Lung microvascular endothelial cell (primary cell): ENCODE measurements at regions not wholly inside any gene's neighbourhood (a gene's known extent, or its start where the extent isn't known, plus 50 kb on each side); places are given as distances from the start of the nearest gene placed in this dataset.
"Not testable (repeated sequence)": the region's sequence is repeated elsewhere in the genome, so short reads cannot be mapped to it uniquely, and the experiment has no call there.

ENCODE experiments used
- DNase-seq, 2 donors: peaks; one replicate each; pipeline versions ENCODE4 v3.0.0 to v3.0.0-alpha.2; 2010; ENCODE audit warnings: low read depth in 2 of 2

DNA sequence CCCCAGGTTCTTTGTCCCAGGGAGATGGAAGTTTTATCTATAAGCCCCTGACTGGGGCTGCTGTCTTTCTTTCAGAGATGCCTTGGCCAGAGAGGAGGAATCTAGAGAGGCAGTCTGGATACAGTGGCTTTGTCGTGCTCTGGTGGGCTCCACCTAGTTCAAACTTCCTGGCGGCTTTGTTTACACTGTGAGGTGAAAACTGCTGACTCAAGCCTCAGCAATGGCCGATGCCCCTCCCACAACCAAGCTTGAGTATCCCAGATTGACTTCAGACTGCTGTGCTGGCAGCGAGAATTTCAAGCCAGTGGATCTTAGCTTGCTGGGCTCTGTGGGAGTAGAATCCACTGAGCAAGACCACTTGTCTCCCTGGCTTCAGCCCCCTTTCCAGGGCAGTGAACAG is 1288.8 kb downstream of the REEP3 start:
- DNase-seq, result not testable (repeated sequence)

DNA sequence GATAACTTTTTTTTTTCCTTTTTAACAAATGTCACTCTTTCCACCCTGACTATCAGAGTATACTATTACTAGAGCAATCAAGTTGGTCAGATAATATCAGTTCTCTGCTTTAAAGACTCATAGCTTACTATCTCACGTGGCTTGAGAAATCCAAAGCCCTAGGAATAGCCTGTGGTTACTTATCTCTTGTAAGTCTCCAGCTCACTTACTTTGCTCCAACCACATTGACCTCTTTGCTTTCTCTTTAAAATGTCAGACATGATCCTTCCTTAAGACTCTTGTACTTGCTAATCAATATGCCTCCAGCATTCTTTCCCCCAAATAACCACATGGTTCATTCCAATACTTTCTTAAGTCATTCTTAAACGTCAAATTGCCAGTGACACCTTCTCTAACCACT is 1292.2 kb downstream of the REEP3 start:
- DNase-seq, result no peak

DNA sequence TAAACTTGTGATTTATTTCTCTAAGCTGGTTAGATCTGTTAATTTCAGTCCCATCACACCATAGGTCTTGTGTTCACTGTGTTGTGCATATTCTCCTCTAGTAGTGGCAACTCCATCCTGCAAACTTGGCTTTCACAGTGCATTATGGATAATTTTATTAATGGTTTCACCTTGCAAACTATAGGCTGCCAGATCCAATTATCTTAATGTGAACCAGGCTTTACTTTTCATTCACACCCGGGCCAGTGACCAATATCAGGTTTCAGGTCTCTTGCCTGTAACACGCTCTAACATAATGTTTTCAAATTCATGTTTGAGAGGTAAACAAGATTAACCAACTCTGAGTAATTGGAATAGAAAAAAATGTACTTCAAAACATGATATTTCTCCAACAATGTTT is 1293.0 kb downstream of the REEP3 start:
- no peak for DNase-seq

DNA sequence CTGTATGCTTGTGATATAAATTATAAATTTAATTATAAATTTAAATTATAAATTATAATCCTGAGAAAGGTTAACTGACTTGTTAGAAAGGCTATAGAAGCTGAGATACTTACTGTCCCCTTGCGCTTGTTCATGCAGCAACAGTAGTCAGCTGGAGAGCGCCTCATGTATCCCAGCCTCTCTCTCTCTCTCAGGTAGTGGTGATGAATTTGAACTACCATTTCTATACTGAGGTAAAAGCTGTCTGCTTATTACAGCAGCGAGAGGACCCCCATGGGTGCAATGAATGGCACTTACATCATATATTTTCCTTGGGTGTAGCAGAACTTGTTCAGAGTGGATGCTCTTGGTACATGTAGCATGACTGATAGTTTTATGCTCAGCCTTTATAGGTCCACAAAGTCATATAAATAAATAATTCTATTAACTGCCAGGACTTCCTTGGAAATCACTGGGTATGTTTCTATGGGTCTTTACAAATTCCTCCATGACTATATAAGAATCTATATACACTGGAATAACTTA is 1308.7 kb downstream of the REEP3 start:
- no peak for DNase-seq

DNA sequence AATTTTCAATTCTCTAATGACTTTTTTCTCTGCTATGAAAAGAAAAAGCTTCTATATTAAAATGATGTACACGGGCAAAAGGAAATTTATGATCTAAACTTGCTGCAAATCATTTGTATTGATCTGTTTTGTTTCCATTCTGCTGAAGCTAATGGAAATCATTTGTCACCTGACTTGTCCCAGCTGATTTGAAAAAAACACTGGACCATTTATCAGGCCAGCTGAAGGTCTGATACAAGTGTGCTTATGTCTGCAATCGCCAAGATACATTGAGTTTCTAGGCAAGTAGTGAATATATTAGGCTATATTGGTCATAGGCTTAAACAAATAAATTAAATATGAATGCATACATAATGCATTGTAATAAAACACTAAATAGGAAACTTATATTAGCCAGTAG is 1309.7 kb downstream of the REEP3 start:
- no peak for DNase-seq

DNA sequence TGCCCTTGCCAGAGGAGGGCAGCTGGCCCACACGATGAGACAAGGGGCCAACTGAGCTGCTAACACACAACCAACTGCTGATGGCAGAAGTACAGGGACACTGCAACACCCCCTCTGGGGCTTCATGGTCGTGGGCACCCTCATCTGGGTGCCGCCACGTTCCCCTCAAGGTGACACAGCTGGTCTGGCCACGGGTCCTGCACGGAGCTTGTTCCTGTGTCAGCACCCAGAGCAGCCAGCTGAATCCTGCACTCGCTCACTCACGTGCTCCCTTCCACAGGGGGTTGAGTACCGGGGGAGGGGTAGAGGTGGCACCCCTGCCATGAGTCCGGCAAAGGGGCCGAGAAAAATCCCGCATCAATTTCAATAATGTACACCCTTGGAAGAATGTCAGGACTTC is 1319.1 kb downstream of the REEP3 start:
- DNase-seq, result no peak

DNA sequence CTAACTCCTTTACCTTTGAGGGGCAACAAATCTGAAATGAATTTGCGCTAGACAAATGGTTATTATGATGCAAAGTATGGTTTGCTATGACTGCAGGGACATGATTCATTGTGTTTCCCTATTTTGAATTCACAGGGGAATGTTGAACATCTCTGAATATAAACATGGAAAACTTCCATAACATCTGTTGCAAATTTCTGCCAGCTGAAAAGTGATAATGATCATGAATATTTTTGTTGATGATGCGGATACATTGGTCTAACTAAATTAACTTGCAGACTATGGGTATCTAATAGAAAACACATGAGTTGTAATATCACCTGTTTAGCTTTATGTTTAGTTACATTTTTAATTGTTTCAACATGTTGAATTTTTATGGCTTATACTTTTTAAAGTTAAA is 1325.5 kb downstream of the REEP3 start:
- no peak for DNase-seq

DNA sequence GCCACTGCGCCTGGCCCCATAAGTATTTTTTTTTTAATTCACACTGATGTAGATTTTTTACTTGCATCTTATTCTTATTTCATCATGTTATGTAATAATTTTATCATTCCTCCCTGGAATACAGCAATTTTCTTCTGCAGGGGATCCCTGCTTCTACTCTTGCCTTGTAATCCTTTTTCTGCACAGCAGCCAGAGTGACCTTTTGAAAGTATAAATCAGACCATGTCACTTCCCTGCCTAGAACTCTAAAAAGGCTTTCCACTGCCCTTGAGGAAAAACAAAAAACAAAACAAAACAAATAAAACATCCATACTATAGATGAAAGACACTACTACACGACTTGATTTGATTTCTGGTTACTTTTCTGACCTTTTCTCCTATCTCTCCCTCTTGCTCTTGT is 1334.7 kb downstream of the REEP3 start:
- DNase-seq, result no peak

DNA sequence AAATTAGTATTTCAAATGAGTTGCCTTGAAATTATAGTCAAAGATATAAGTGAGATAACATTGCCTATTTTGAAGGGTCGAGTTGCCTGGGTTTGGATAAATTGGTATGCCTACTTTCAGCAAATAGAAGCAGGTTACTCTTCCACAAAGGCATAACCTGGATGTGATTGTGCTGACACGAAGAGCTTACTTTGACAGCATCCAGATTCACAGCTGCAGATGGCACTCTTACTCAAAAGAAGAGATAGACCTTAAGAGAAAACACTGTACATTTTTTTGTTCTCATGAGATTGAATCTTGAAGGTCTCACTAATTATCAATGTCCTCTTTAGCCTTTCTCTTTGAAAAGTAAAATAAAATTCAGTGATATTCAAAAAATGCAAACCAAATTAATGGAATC is 1338.7 kb downstream of the REEP3 start:
- DNase-seq, result no peak

DNA sequence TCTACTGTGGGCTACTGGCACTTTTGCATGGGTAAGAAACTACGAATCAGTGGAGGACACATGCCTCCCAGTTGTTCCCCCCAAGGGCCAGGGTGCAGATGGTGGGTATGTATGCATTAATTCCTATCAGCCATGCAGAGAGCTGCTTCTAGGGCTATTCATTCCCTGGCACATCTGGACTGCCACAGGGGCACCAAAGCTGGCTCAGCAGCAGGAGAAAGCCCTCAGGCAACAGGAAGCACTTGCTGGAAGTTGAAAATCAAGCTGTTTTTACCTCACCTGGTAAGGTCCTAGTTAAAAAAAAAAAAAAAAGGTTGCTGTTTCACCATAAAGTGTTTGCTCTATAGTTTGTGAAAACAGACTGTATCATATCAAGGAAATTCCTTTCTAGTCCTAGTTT is 1342.6 kb downstream of the REEP3 start:
- no peak for DNase-seq

DNA sequence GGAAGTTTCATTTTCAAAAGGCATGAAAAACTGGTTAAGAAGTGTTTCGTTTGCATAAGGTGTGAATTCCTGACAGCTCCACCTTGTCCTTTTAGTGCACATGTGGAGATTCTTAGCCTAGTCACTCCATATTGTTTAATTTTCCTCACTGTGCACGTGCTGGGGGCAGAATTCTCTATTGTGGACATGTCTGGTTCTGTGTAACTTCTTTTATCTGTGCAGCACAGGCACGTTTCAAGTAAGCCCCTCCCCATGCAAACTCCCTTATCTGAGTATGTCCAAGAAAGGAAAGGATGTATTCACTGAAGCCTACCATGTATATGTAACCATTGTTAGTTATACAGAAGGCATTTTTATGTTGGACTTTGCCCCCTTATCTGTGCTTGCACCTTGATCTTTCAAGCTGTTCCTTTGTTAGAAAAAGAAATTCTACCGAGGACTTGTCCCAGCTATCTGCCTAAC is 1346.3 kb downstream of the REEP3 start:
- DNase-seq, result no peak

DNA sequence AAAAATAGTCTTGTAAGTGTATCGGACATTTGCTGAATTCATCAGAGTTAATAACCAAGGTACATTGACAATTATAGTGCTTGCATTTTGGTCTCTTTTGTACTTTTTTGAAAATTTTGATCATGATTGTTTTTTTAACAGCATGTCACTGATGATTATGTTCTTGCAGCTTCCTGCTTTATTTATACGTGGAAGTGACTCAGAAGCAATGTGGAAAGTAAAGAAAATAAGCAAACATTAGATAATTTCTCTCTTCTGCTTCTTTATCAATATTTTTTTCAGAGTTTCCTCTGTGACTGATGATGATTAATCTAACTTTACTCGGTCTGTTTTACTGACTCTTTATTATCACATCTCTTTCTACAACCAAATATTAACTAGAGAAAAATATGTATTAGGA is 1351.9 kb downstream of the REEP3 start:
- no peak for DNase-seq

DNA sequence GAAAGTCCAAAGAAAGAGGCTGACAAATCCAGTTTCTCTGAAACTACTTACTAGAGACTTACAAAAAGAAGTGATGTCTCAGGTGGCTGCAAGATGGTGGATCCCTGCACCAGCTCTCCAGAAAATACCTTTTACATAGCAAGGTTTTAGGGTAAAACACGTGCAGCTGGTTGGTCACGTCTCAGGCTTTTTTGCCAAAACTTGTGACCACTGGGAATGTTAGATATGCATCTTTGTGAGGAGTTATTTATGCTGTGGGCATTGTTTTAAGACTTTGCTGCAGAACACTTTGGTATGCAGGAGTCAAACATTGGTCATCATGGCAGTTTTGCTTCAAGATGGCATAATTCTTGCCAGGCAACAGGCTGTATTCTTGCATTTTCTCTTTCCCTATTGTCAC is 1352.8 kb downstream of the REEP3 start:
- DNase-seq, result no peak

DNA sequence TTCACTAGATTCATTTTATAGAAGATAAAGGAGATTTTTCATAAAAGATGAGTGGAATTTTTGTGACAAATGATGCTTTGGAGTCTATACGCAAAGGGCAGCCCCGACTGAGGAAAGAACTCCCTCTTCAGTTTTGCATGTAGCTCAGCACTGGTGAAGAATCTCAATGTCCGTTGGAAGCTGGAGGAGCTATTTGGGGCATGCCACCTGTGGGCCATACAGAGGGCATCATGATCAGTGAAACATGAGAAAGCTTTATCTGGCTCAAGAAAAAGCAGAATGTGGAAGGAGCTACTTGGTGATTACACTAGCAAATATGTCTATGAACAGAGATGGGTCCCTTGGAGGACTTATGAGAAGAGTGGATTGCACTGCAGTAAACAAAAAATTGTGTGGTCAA is 1359.3 kb downstream of the REEP3 start:
- DNase-seq, result no peak

DNA sequence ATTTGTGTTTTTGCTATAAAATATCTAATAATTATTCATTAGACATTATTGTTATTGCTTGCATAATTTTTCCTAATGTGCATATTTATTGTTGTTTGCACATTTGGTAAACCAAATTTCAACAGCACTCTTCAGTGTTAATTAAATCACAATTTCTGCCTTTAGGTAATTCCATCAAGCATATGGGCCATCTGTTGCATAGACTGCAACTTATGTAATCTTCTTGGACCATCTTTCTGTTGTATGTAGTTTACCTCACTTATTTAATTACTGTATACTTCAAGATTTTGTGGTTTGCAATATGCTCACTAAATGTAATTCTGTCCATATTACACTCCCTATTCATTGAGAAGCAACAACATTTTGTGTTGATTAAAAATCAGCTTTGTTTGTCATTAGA is 1360.1 kb downstream of the REEP3 start:
- DNase-seq, result no peak

DNA sequence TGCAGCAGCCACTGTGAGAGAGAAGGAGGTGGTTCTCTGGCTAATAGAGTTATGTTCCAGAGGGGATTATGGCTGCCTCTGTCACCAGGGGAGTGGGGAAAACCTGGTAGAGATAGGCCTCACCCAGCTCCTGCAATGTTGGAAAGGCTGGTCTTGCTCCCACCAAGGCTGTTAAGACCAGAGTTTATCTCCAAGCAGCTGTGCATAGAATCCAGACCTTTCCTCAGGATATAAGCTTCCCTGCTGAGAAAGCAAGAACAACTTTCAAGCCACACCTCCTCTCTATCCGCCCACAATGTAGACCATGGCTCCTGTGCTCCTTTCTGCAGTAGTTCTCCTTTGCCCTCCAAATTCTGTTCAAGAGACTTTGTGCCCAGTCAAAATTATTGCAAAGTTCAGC is 1375.4 kb downstream of the REEP3 start:
- no peak for DNase-seq

DNA sequence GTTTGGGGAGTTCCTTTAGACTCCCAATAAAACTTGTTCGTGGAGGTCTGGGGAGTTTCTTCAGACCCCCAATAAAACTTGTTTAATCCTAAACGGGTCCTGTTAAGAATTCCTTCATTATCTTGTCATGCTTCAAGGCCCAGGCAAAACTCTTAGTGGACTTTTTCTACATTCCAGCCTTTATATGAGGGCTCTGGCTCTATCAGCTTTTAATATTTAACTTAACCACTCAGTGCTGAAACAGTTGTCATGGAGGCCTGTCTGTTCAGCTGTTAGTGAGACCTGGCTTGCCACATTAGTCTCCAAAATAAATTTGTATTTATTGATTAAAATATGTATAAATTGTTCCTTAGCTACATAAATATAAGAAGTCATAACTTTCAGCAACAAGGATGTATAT is 1385.1 kb downstream of the REEP3 start:
- not testable (repeated sequence) for DNase-seq

DNA sequence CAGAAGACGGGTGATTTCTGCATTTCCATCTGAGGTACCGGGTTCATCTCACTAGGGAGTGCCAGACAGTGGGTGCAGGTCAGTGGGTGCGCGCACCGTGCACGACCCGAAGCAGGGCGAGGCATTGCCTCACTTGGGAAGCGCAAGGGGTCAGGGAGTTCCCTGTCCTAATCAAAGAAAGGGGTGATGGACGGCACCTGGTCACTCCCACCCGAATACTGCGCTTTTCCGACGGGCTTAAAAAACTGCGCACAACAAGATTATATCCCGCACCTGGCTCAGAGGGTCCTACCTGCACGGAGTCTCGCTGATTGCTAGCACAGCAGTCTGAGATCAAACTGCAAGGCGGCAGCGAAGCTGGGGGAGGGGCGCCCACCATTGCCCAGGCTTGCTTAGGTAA is 1403.1 kb downstream of the REEP3 start:
- not testable (repeated sequence) for DNase-seq

DNA sequence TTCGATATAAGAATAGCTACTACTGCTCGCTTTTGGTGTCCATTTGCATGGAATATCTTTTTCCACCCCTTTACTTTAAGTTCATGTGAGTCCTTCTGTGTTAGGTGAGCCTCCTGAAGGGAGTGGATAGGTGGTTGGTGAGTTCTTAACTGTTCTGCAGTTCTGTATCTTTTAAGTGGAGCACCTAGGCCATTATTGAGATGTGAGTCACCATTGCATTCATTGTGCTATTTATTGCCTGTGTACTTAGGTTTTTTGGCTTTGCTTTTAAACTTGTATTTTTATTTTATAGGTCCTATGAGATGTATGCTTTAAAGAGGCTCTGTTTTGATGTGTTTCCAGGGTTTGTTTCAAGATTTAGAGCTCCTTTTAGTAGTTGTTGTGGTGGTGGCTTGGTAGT is 1430.8 kb downstream of the REEP3 start:
- DNase-seq, result no peak

DNA sequence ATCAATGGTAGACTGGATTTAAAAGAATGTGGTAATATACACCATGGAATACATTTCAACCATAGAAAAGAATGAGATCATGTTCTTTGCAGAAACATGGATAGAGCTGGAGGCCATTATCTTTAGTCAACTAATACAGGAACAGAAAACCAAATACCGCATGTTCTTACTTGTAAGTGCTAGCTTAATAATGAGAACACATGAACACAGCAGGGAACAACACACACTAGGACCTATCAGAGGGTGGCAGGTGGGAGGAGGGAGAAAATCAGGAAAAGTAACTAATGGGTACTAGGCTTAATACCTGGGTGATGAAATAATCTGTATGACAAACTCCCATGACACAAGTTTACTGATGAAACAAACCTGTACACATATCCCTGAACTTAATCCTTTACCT is 1435.2 kb downstream of the REEP3 start:
- DNase-seq, result no peak

DNA sequence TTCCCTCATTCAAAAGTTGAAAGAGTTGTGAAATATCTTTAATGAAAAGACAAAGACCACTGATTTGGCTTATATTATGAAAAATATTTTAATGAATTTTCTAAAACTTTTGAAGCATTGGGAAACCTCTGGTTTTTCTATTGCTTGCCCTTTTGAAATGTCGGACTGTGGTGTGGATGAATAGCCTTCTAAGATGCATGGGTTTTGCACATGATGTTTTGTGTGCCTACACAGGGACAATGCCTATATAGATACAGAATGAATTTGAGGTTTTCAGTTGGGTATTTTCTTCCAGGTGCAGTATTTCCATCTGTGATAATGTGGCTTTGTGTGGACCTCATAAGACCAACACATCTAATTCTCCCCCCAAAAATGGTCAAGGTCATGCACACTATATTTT is 1437.9 kb downstream of the REEP3 start:
- DNase-seq, result no peak

DNA sequence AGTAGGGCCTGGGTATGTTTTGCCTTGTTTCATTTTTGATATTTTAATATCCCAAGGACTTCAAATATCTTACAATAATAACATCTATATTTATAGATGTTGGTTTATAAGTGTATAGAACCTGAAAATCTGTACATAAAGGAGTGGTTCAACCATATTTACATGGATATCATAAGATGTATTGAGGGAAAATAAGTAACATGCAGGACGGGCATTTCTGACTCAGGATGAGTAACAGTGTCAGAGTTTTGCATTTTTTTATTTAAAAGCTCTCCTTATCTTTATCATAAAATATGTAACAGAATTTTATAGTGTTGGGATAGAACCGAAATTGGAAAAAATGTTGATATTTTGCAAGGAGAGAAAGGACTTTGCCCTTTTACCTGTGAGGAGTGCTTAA is 1438.7 kb downstream of the REEP3 start:
- no peak for DNase-seq

DNA sequence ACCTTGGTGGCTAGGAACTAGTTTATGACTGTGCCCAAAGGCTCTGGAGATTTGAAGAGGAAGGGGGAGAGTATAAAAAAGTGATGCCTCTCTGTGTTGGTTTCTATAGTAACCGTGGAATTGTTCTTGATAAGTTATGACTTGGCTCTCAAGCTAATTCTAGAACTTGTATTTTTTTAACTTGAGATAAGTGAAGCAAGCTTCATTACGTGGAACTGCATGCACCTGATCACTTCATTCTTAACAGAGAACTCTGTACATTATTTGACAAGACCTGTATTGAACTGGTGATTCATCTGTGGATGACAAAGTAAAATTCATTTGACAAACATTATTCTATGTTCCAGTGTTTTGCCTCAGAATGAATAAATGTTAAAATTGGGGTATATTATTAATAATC is 1452.2 kb downstream of the REEP3 start:
- DNase-seq, result no peak

DNA sequence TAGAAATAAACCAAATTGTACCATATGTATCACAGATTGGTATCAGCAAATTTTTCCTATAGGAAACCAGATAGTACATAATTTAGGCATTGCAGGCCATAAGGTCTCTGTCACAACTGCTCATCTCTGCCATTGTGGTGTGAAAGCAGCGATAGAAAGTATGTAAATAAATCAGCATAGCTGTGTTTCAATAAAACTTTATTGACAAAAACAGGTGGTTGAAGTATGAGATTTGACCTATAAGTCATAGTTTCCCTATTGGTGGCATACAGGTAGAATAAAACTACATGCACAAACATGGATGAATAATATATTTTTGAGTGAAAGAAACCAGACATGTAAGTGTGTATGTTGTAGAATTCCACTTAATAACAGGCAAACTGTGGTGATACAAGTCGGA is 1454.9 kb downstream of the REEP3 start:
- no peak for DNase-seq

DNA sequence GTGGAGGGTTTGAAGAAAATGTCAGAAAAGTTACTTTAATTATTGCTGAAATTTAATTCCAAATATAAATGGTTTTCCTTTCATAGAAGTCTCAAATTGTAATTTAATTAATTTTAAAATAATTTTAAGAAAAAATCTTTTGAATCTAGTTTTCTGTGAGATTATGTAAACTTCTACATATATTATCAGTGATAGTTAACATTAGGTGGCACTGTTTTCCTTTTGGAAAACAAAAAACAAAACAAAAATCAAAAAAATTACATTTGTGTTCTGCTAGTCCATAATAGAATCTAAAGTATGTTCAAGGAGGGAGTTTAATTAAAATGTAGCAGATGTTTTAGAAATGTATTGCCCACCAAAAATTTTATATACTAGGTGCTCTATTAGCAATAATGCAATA is 1456.7 kb downstream of the REEP3 start:
- no peak for DNase-seq
